CD4-positive, alpha-beta T cell treated with Interleukin-21 for 1 hour (primary cell): ENCODE measurements at regions not wholly inside any gene's neighbourhood (a gene's known extent, or its start where the extent isn't known, plus 50 kb on each side); places are given as distances from the start of the nearest gene placed in this dataset.
"Not testable (repeated sequence)": the region's sequence is repeated elsewhere in the genome, so short reads cannot be mapped to it uniquely, and the experiment has no call there.

Experiments
- DNase-seq: peaks from one replicate; pipeline ENCODE4 v3.0.0-alpha.2; 2020

- no peak for DNase-seq
Measured at GRCh38 chr5:82886911-82887310, 190.3 kb downstream of the TMEM167A start.

- DNase-seq: no peak
Measured at GRCh38 chr5:82885627-82886389, 191.4 kb downstream of the TMEM167A start.

DNA sequence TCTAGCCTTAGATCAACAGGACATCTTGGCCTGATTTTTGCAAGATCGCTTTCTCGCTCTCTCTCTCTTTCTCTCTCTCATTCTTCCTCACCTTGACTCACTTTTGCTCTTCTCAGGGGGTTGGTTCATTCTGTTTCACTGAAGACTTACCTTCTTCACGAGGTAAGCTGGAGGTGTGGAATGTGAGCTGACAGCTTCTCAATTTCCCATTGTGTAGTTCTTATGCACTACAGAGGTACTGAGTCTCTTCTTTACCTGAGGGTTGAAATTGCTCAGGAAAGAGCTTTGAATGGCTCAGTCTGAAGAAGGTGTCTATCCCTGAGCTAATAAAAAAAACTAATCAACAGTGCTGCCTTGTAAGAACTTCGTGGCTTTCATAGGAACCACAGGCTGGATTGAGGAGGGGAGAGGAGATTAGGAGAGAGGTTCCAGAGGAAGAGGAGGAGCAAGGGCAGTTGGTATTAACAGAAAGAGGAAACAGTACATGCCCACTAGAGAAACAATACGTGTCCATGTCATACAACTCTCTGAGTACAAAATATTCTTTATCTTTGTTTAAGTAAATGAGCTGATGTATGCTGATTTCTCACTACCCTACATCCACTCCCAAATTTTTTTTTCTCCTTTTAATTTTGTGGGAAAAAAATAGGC is 192.2 kb downstream of the TMEM167A start:
- DNase-seq: no peak

DNA sequence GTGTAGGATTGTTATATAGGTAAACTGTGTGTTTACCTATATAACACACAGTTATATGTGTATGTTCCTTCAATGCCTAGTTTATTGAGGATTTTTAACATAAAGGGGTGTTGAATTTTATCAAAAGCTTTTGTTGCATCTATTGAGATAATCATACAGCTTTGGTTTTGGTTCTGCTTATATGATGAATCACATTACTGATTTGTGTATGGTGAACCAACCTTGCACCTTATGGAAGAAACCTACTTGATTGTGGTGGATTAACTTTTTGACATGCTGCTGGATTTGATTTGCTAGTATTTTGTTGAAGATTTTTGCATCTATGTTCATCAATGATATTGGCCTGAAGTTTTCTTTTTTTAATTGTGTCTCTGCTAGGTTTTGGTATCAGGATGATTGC is 194.9 kb downstream of the TMEM167A start:
- no peak for DNase-seq

DNA sequence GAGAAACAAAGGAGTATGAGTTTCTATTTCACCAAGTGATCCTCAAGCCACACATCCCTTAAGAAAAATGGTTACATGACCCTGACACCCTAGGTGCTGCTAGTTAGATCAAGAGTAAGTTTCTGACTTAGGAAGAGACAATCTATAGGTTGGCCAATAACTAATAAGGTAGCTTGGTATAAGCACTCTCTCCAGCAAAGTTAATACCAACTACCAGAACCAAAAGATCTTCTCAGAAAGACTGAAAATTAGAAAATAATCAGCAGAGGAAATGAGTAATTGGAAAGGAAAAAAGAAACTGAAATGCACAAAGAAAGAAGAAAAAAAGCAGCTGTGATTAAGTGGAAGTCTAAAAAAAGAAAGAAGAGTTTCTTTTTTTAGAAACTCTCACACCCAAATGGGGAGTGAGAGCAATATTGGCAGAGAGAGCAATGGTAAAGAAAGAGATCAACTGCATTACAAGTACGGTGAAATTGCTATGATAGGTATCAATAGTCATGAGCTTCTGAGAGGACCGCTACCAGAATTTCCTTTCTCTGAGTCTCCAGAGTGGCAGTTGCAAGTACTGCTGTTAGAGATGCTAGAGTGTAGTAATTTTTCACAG is 195.5 kb downstream of the TMEM167A start:
- no peak for DNase-seq

DNA sequence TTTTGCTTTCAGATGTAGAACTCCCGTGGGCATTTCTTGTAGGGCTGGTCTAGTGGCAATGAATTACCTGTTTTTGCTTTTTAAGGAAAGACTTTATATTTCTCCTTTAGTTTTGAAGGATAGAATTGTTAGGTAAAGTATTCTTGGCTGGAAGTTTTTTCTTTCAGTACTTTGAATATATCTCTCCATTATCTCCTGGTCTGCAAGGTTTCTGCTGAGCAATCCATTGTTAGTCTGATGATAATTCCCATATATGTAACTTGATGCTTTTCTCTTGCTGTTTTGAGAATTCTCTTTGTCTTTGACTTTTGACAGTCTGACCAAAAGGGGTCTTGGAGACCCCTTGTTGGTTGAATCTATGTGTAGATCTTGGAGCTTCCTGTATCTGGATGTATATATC is 198.1 kb downstream of the TMEM167A start:
- no peak for DNase-seq

DNA sequence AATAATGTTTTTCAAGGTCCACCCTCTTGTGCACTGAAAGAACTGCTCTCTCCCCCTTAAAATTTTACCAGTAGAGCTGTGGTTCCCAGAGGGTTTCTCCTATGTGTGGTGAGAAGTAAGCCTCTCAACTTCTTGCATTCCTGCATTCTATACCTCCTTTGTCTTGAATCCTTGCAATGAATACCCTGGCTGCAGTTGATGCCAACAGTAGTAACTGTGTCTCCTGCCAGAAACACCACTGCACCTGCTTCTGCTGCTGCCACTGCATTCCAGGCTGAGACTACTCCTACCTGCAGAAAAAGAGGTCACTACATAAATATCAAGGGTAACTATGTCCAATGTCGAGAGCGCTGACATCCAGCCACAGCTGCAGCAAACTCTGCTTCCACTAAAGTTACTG is 203.7 kb downstream of the TMEM167A start:
- DNase-seq: no peak

DNA sequence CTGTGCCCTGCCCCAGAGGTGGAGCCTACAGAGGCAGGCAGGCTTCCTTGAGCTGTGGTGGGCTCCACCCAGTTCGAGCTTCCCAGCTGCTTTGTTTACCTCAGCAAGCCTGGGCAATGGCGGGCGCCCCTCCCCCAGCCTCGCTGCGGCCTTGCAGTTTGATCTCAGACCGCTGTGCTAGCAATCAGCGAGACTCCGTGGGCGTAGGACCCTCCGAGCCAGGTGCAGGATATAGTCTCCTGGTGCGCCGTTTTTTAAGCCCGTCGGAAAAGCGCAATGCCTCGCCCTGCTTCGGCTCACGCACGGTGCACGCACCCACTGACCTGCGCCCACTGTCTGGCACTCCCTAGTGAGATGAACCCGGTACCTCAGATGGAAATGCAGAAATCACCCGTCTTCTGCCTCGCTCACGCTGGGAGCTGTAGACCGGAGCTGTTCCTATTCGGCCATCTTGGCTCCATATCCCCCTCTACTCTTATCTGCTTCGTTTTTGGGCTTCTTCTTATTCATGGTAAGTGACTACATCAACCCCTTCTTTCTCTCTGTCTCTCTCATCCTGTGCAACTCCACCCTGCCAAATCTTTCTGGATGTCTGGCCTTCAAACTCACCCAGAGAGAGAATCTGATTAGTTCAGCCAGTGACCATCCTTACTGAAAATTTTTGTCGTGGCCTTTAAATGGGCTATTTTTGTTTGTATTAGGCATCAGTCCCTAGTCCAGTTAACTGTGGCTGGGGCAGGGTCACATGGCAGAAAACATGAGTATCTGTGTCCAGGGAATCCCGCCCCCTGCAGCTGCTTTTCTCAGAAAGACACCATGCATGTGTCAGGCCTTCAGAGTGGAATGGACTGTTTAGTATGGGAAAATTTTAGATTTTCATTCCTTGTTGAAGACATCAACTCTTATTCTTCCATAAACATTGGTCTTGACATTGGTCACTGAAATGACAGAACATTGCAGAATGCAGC is 204.6 kb downstream of the TMEM167A start:
- DNase-seq: not testable (repeated sequence)

DNA sequence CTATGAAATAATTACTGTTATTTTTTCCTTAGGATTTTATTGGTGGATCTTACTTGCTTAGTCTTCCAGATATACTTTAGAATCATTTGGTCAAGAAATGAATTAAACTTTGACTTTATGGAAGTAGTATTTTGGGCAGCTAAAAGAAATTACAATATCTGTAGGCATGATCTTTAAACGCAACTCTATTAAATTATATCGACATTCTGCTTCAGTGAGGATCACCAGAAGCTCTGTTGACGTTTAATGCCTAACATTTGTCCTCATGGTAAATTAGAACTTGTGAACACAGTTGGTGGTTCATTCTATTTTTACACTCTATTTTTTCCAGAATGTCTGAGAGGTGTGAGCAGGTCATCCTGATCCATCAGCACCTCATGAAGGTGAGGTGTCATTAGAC is 211.6 kb downstream of the TMEM167A start:
- no peak for DNase-seq

- DNase-seq: no peak
Measured at GRCh38 chr5:82863266-82863665, 213.9 kb downstream of the TMEM167A start.

DNA sequence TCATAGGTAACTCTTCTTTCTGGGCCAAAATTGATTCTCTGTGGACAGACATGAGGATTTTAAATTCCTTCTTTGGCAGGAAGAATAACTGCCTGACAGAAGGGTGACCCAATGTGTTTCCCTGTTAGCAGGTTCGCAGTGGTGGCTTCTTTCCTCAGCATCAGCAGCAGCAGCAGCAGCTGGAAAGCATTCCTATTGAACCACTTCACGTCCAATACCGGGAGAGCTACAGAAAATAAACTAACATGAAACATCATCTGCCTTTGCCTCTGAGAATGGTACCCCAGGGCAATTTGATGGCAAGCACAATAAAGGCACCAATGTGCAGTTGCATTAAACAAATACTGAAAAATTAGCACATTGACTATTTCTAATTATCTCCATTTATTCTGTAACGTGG is 214.5 kb downstream of the TMEM167A start:
- DNase-seq: no peak

- no peak for DNase-seq
Measured at GRCh38 chr5:82862261-82862660, 214.9 kb downstream of the TMEM167A start.

- DNase-seq: no peak
Measured at GRCh38 chr5:82861701-82862100, 215.5 kb downstream of the TMEM167A start.

DNA sequence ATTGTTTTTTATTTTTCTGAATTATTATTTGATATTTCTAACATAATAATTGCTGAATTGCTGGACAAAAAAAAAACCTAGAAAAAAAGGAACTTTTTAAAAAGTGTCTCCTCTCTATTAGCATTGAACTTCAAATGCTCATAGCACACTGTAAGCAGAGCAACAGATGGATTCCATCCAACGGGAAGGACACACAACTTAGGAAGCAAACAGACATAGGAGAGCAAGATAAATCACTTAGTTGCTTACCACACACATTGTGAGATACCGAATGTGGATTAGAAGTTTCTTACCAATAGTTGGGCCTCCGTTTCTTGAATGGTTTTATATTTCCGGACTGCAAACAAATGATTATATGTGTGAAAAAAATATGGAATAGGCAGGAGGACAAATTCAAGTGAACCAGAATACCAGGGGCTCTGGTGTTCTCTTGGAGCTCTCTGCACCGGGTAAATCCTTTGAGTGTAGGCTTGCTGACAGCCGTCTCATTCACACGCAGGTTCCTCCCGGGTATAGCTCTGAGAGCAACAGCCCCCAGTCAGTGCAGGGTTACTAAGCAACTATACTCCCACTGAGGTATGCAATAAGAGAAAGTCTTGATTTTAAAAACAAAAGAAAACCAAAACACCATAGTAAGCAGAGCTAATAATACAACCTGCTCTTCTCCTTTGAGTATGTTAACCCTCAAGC is 217.6 kb downstream of the TMEM167A start:
- no peak for DNase-seq

GRCh38 chr5:82858151-82859025 is 218.8 kb downstream of the TMEM167A start:
- no peak for DNase-seq

DNA sequence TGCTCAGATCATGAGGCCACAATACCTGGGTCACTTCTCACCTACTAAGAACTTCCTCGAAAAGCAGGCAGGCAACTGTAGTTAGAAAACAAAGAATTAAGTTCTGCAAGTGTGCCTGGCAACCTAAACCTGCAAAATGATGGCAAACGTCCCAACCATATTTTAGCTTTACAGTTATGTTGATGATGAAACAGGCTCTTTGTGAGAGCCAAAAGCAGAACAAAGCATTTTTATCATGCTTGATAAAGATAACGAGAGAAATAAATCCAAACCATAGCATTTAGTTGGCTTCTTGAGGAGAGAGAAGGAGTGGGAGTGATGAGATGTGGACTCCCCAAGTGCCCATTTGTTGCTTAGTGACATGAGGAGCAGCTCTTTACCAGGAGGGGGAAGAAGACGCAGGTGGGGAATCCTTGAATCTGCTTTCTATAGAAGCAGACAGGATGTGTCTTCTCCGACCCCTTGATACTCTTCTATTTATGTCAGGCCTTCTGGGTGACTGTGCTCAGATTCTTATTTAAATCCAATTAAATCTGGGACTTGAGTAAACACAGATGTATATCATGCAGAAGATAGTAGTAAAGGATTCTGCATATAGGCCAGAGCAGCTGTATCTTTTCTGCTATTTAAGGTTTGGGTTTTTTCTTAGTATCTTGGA is 221.2 kb downstream of the TMEM167A start:
- DNase-seq: no peak

- DNase-seq: no peak
Measured at GRCh38 chr5:82854956-82855355, 222.2 kb downstream of the TMEM167A start.

DNA sequence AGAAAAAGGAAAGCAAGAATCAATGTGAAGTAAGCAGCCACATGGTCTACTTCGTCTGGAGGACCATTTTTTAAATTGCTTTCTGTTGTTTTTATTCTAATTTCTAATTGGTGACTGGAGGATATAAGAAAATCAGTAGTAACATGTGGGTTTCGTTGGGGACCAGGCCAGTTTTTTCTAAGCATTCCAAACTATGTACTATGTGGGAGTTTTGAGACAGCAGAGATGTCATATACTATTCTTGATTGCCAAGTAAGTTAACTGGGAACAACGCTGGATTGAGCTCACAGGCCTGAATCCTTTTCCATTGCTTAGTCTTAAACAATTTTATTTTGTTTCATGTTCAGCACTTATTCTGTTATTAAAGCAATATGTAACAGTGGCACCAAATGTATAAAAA is 225.7 kb downstream of the TMEM167A start:
- no peak for DNase-seq

DNA sequence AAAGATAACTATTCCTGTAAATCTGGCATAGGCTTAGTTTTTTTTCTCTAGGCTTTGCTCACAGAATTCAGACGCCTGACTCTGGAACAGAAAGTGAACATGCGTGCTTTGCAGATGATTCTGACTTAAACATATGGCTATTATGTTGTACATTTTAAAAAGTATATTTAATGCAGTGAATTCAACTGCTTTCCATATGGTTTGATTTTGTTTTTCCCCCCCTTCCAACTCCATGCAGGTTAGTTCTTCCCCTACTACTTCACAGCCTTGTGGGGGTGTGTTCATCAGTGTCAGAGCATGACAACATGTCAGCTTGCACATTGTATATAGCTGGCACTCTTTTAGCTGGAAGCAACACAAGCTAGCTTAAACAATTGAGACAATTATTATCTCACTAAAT is 226.8 kb downstream of the TMEM167A start:
- no peak for DNase-seq

DNA sequence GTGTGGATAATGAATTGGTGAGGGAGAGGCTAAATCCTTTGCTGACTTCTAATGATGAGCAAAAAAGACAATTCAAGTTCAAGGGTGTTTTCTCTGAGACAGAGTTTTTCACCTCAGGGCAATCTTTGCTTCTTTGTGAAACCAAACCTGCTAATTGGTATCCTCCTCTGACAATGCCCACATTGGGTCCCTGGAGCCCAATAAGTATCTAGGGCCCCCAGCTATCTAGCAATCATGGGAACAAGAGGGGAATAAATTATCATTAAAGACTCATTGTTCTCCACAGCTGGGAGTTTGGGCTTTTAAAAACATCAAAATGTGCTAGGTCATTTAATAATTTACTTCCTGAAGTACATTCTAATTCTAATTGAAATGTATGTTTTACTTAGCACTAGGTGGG is 227.3 kb downstream of the TMEM167A start:
- DNase-seq: no peak

DNA sequence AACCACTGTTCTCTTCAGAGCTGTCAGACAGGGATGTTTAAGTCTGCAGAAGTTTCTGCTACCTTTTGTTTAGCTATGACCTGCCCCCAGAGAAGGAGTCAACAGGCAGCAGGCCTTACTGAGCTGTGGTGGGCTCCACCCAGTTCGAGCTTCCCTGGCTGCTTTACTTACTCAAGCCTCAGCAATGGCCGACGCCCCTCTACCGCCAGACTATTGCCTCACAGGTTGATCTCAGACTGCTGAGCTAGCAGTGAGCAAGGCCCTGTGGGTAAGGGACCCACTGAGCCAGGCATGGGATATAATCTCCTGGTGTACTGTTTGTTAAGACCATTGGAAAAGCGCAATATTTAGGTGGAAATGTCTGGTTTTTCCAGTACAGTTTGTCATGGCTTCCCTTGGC is 229.6 kb downstream of the TMEM167A start:
- DNase-seq: no peak
